Lung microvascular endothelial cell (primary cell): ENCODE measurements at regions not wholly inside any gene's neighbourhood (a gene's known extent, or its start where the extent isn't known, plus 50 kb on each side); places are given as distances from the start of the nearest gene placed in this dataset.
"Not testable (repeated sequence)": the region's sequence is repeated elsewhere in the genome, so short reads cannot be mapped to it uniquely, and the experiment has no call there.

Experiments
- DNase-seq, 2 donors: peaks; one replicate each; pipeline versions ENCODE4 v3.0.0 to v3.0.0-alpha.2; 2010; ENCODE audit warnings: low read depth in 2 of 2

DNA sequence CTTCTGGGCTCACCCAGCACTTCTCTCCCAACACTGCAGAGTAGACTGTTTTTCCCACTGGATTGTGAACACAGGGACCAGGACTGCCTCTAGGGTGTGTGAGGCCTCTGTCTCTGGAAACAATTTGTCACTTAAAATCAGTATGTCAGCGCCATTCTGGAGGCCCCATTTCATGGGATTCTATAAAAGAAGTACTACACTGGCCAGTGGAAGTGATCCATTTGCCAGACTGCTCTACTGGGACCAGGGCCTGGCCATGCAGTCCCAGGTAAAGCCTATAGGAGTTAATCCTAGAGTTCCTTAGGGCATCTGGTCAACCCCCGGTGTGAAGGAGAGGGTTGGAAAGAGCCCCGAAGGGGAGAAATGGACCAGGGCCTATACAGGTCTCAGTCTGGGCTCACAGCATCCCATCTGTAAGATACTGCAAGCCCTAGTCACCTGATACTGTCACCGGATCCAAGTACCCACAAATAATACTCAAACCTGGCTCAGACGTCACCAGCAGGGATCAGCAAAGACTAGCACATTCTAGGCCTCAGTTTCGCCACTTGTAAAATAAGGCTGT is 245.0 kb downstream of the FOXD2 start:
- DNase-seq, result no peak

DNA sequence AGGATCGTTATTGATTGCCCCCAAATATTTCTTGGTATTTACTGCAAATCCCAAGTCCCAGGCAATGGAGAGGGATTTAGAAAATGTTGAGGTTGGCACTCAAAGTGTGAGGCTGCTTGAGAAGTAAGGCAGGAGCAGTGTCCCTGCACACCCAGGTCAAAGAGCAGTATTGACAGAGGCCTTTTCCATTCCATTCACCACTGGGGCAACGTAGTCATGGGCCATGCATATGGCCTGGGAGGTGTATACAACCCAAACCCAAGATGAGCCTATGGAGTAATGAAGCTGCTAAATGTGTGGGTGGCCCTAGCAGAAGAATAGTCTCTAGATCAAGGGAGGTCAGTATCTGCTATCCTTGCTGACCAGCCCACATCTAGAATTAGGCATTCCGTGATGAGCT is 245.6 kb downstream of the FOXD2 start:
- no peak for DNase-seq

DNA sequence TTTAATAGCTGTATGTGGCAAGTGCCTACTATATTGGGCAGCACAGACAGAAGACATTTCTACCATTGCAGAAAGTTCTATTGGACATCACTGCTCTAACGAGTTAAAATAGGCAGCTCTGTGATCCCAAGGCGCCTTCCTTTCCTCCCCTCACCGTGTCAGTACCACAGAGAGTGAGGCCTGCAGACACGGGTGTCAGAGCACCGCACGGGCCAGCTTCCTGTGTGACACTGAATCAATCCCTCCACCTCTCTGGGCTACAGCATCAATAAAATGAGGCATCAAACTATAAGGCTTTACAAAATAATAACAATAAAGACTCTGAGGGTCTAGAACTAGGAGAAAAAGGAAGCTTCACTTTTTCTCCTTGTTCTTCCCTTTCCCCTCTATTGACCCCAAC is 246.7 kb downstream of the FOXD2 start:
- no peak for DNase-seq

DNA sequence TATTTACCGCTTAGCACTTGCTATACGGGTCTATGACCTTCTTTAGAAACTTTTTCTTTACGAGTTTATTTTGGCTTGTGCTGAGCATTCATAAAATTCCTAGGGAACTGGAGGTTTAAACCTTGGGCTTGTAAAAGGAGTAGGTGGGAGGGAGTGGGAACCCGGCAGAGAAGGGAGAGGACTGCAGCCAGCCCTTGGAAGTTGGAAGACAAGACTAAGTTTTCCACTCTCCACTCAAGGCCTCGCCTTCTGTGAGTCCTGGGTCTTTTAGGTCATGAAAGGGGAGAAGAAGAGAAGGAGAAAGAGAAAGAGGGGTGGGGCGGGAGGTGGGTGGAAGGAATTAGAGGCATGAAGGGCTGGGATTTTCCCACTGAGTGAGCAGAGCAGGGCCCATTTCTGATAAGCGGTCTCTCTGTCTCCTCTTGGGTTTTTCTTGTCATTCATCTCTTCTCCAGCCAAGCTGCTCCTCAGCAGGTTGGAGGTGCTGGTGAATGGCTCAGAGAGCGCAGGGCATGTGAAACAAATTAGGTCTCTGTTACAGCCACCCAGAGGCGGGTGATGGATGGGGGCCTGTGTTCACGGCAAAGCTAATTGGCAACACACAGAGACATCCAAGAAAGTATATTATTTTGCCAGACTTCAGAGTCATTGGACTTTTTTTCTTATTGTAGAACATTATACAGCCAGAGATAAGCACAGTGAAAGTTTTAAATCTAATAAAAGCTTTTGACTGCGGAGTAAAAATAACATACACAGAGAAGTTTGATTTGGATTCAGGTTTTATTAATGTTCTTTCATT is 247.3 kb downstream of the FOXD2 start:
- no peak for DNase-seq

DNA sequence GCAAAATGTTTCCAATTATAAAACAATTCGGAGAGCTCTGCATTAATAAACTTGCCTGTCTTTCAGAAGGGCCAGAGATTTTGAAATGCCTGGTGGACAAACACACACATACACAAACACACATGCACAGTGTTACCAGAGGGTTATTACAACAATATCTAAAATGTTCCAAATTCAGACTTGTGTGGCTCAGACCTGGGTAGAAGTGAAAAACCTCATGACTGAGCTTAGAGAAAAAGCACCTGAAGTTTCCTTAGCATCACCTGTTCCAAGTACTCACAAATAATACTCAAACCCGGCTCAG is 247.9 kb downstream of the FOXD2 start:
- DNase-seq, result no peak

DNA sequence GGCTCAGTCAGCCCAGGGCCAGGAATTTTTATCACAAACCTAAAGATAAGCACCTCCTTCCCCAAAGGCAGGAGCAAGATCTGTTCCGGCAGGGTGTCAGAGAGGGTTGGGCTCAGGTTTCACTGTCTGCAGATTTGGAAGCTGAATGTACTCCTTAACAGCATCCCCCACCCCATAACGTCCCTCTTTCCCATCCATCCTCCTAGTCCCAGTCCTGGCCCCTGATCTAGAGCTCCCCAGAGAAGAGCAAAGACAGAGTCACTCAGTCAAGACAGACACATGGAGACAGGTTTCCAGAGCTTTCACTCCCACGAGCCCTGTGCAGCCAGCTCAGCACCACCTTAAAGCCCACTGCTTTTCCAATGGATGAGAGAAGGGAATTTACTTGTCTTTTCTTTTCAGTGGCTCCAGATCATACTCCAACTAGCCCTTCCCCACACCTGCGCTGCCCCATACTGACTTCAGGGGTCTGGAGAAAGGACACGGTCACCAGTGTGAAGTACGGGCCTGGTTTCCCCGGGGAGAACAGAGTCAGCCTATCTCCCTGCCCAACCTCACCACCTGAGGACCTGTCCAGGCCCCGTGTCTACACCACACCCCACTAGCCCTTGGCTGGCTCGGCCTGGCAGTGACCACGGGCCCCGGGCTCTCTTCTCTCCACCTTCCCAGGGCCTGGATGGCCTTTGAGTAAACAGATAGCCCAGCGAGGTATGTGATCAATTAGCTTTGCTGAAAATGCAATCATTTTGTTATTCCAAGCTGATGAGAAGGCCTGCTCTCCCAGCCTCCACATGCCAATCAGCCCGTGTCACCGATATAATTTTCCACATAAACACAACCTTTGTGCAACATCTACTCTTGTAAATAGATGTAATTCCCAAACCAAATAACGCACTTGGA is 249.1 kb downstream of the FOXD2 start:
- DNase-seq, result no peak

DNA sequence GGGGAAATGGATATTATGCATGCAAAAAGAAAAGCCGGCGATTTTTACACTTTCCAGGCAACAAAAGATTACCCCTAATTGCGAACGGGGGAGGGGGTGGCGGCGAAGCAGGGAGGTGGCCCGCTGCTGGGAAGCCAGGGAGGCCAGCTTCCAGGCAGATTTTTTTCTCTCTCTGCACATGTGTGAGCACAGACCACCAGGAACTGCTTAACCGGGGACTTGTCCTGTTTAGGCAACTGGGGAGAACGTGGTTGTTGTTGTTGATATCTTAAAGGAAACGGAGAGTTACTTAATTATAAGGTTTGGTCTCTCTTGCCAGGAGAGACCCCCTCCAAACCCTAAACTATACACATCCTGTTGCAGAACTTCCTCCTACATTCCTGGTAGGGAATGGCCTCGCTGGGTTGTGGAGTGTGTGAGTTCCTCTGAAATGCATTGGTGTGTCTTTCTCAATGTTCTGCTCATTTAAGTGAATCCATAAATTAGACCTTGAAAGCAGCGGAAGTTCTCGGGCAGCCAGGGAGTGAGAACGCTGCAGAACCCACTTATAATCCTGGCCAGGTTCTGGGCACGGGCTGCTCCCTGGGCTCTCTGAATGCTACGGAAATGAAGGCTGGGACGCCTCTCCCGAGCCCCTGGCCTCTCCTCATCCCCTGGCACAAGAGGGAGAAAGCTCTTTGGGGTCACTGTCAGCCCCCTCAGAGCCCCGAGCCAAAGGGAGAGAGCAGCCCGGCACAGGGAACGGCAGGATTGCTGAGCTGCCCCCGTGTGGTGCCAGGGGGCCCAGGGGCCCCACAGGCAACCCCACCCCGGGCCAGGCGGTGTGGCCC is 250.0 kb downstream of the FOXD2 start:
- no peak for DNase-seq

DNA sequence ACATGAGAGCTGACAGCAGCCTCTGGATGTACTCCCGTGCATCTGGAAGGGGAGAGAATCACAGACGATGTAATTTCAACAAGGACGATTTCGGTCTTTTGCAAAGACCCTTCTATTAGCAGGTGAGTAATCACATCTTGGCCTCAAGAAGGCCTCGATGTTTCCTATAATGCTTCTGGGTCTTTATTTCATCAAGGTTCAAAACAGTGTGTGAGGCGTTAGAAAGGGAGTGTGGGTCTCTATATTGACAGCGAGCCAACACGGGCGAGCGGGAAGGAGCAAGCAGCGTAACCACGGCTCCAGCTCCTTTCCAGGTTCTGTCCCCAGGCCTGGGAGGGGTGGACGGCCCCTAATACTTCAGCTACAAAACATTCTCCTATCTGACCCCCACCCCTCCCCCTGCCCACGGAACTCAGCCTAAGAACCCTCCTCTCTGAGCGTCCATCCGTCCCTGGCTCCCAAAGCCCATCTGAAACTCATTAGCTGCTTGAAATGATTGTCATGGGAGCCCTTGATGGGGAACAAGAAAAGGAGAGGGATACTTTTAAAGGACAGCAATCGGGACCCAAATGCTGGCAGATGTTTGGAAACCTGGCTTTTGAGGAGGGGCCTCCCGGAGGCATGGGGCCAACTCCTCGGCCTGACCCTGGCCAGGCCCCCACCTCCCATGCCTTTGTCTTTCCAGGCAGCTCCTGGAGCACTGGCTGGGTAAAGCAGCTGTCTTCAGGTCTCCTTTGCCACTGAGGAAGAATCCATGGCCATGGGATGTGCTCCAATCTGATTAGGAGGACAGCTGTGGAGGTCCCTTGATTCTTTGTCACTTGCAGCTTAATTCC is 250.8 kb downstream of the FOXD2 start:
- no peak for DNase-seq

DNA sequence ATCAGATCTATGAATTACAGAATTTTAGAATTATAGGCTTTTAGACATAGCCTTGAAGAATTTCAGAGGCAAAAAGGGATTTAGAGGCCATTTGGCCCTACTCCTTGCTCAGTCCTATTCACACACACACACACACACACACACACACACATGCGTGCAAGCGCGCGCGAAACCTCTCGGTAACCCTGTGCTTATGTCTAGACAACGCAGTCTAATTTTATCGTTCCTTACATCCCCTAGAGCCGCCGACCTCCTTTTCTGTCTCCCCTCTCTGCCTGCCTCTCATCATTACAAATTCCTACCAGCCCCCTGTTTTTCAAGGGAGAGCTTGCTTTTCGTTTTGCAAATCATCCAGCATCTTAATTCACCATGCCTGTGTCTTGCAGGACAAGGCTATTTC is 252.1 kb downstream of the FOXD2 start:
- DNase-seq, result no peak

DNA sequence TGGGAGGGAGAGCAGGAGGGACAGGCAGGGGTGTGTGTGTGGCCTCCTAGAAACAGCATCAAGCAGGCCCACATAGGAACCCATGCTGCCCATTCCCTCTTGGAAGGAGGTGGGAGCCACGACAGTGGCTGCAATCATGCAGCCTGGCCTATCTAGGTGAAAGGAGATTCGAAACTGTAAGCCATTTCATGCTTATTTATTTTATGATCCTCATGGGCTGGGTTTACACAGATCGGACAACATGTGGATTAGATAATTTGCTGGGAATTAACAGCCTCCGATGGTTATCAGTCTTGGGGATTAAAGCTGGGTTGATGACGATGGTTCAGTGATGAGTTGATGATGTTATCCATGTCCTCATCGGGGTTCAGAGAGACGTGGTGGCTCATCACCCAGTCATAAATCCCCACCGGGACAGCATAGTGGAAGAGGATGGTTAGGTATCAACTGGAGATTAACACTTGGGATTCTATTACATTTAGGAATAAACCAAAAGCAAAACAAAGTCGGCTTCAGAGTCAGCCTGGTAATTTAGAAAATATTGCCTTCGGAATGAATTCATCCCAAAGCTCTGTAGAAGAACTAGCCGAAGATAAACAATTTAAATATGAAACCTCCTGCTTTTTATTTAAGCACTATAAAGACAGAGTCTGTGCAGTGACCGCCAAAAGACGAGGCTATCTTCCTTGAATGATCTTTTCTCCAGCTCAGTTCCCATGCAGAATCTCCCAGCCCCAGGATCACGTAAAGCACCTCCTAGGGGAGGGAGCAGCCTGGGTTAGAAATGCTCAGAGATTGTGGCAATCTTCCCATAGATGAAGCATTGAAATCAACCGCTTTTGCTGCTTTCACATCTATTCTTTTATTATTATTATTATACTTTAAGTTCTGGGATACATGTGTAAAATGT is 252.8 kb downstream of the FOXD2 start:
- DNase-seq, result no peak

DNA sequence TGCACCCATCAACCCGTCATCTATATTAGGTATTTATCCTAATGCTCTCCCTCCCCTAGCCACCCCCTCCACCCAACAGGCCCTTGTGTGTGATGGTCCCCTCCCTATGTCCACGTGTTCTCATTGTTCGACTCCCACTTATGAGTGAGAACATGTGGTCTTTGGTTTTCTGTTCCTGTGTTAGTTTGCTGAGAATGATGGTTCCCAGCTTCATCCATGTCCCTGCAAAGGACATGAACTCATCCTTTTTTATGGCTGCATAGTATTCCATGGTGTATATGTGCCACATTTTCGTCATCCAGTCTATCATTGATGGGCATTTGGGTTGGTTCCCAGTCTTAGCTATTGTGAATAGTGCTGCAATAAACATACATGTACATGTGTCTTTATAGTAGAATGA is 253.4 kb downstream of the FOXD2 start:
- DNase-seq, result not testable (repeated sequence)

DNA sequence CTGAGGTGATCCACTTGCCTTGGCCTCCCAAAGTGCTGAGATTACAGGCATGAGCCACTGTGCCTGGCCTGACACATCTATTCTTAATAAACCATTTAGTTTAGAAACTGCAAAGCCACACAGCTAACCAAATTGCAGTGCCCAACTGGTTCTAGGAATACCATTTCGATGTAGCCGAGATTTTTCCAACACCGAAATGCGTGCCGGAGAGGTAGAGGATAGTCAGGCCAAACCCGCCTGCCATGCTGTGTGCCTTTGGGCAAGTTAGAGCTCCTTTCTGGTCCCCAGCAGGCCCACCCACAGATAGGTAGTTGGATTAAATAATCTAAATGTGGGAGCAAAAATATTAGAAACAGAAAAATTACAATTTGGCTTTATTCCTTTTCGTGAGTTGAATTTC is 254.4 kb downstream of the FOXD2 start:
- DNase-seq, result no peak

DNA sequence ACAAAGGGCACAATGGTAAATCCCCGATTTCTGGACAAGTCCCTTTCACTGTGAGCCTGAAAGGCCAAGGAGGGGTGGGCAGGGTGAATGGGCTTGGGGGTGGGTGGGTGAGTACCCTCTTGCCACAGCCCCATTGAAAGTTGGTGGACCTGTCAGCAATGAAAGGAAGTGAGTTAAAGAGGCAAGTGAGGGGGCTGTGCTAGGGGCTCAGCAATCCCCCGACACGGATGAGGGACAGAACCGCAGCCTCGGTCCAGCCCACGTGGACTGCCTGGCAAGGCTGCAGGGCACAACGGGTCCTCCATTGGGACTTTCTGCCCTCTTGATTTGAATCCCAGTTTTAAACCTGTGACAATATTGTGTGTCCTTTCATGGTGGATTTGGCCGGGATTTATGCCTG is 255.3 kb downstream of the FOXD2 start:
- DNase-seq, result no peak

DNA sequence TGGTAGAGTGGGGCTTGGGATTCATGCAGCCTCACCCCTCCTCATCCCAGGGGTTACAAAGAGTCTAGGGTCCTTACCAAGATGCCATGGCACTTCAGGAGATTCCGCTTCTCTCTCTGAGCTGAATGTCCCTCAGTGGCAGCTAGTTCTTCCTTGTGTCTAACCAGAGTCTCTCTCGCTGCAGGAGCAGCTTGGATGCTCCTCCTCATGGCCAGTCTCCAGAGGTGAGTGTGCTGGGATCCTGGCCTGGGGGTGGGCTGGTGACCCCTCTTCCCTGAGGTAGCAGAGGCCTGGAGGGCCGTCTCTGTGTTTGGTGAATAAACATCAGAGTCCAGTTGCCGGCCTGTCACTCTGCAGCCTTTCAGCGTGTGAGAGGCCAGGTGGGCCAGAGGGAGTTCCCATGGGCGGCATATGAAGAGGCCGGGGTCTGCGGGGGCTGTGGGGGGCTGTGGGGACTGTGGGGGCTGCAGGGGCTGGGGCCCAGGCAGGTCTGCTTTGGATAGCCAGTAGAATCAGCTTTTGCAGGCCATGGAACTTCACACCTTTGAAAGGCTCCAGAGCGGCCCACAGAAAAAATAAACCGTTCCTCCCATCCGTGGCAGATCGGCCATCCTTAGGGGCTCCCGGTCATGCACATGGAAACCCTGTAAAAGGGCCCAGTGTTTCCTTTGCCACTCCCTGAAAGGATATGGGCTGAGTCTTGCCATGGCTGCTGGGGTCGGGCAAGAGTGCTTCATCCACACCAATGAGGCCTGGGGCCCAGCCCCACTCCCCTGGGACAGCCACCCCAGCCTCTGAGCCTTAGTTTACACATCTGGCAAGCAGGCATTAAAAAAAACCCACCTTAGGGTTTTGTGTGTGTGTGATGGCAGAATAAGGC is 256.4 kb downstream of the FOXD2 start:
- no peak for DNase-seq

DNA sequence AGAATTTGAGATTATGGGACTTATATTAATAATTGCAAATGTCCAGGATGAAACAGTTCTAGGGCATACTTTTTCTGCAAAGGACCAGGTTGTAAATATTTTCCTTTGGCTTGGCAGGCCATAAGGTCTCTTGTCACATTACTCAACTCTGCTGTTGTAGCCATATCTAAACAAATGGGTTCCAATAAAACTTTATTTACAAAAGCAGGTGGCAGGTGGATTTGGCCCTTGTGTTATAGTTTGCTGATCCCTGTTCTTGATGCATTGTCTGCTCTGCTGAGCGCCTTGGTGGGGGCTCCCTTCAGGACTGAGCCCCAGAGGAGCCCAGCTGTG is 258.5 kb downstream of the FOXD2 start:
- DNase-seq, result no peak

DNA sequence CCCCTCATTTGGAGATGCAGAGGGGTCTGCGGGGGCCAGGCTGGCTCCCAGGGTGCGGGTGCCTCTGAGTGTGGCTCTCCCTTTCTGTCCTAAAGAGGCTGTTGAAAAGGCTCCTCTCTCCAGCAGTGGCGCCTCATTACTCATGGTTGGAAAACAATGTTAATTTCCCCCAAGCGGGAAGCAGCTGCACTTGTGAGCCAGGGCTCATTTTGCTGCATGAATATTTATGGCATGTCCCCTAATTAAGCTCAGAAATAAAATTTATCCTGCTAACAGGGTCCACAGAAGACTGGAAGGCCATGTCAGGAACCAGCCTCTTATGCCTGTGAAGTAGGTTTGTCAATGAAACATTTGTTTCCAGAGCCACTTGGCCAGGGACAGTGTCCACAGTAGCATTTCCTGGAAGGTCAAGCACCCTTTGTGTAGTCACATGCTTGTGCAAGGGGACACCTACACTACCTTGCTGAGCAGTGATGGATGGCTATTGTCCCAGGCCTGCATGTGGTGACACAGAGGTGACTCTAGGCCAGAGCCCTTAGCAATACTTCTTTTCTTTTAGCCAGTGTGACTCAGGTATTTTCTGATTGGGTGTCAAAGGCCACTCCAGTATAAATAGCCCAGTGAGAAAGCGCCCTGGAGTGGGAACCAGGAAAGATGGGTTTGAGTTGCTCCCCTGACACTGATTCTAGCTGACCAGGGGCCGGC is 259.0 kb downstream of the FOXD2 start:
- DNase-seq, result peak; percentile 25 to 38

DNA sequence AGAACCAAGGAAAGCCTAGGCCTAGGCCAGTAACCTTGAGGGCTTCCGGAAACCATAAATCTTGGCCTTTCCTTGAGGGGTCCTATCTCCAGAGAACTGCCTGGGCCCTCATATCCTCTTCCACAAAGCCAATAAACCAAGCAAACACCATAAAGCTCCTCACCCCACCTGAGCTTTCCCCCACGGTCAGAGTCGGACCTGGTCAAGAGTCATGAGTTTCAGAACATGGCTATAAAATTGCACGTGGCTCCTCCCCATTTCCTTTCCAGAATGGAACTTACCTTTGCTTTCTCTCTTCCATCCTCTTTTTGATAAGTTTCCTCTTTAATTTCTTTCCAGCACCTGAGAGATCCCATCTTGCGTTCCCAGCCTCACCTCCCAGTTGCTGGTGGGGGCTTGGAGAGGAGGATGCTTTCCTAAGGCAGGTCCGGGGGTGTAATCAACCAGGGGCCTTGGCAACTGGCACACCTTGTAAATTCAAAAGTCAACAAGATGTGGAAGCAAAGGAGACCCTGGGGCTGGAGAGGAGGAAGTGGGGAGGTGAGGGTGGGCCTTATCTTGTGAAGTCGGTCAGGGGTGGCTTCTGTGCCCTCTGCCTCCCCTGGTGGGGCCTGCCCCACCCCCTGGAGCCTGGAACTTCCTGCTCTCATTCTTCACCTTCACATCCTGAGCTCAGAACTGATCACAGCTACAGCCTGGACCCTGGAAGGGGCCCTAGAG is 259.9 kb downstream of the FOXD2 start:
- DNase-seq, result no peak
